Peyer's patch (tissue), 4 donors: ENCODE measurements at regions not wholly inside any gene's neighbourhood (a gene's known extent, or its start where the extent isn't known, plus 50 kb on each side); places are given as distances from the start of the nearest gene placed in this dataset.

Experiments
- CTCF ChIP-seq, 6 experiments: fragments of 450-650 bp in 4 of 6; fragments of 200-600 bp in 2 of 6; sonication (generic) in 1 of 6; IDR thresholded peaks; one replicate each; pipeline ENCODE4 v1.5.1; 2017 to 2019; ENCODE audit warnings: antibody characterized with exemption in 6 of 6, mild to moderate bottlenecking in 3 of 6, moderate library complexity in 1 of 6
- POLR2A ChIP-seq, 2 donors: fragments of 450-650 bp; IDR thresholded peaks; one replicate each; pipeline ENCODE4 v1.5.1; 2017; ENCODE audit warnings: antibody characterized with exemption in 2 of 2, mild to moderate bottlenecking in 2 of 2, moderate library complexity in 2 of 2

- no peak for TF ChIP-seq CTCF (IDR thresholded peaks at IDR 0.05)
- TF ChIP-seq POLR2A (IDR thresholded peaks at IDR 0.05): no peak
Measured at GRCh38 chr6:150719099-150719766, 119.5 kb downstream of the PLEKHG1 start.
